Rectal smooth muscle tissue (tissue), 1 donor: ENCODE measurements at regions not wholly inside any gene's neighbourhood (a gene's known extent, or its start where the extent isn't known, plus 50 kb on each side); places are given as distances from the start of the nearest gene placed in this dataset.

ENCODE experiments used
- H3K27ac ChIP-seq: one replicate; pipeline ENCODE4 v1.7.0; 2013; ENCODE audit warnings: low read depth, low read length, inconsistent platforms
- H3K27me3 ChIP-seq: one replicate; pipeline ENCODE4 v1.7.0; 2013; ENCODE audit warnings: low read length; ENCODE audit not compliant: control insufficient read depth, insufficient read depth
- H3K36me3 ChIP-seq: one replicate; pipeline ENCODE4 v1.7.0; 2013; ENCODE audit warnings: low read length; ENCODE audit not compliant: control insufficient read depth, insufficient read depth
- H3K4me1 ChIP-seq: one replicate; pipeline ENCODE4 v1.7.0; 2013; ENCODE audit warnings: low read length; ENCODE audit not compliant: control insufficient read depth, insufficient read depth
- H3K4me3 ChIP-seq: one replicate; pipeline ENCODE4 v1.7.0; 2013; ENCODE audit warnings: low read length
- H3K9ac ChIP-seq: one replicate; pipeline ENCODE4 v1.7.0; 2013; ENCODE audit warnings: low read length

- no peaks in the 10 kb centered on the region for H3K27me3 ChIP-seq
- no peak overlapping the region for H3K27ac ChIP-seq
- H3K4me3 ChIP-seq = no peak overlapping the region
- no peaks in the 10 kb centered on the region for H3K36me3 ChIP-seq
- no peak overlapping the region for H3K9ac ChIP-seq
- H3K4me1 ChIP-seq = no peaks in the 10 kb centered on the region
Measured at GRCh38 chr13:111033172-111034130, 81.7 kb upstream of the ARHGEF7 start.

- H3K27ac ChIP-seq = no peak overlapping the region
- H3K36me3 ChIP-seq = no peaks in the 10 kb centered on the region
- H3K4me3 ChIP-seq = no peak overlapping the region
- no peak overlapping the region for H3K9ac ChIP-seq
- H3K27me3 ChIP-seq = no peaks in the 10 kb centered on the region
- H3K4me1 ChIP-seq = no peaks in the 10 kb centered on the region
Measured at GRCh38 chr13:111031531-111031961, 83.6 kb upstream of the ARHGEF7 start.

- no peaks in the 10 kb centered on the region for H3K4me1 ChIP-seq
- H3K36me3 ChIP-seq = no peaks in the 10 kb centered on the region
- H3K27ac ChIP-seq = no peak overlapping the region
- H3K9ac ChIP-seq = no peak overlapping the region
- H3K4me3 ChIP-seq = no peak overlapping the region
- H3K27me3 ChIP-seq = no peaks in the 10 kb centered on the region
Measured at GRCh38 chr13:111029957-111030609, 85.0 kb upstream of the ARHGEF7 start.

- H3K4me1 ChIP-seq = no peaks in the 10 kb centered on the region
- no peaks in the 10 kb centered on the region for H3K27me3 ChIP-seq
- H3K36me3 ChIP-seq = no peaks in the 10 kb centered on the region
- no peak overlapping the region for H3K27ac ChIP-seq
- H3K4me3 ChIP-seq = no peak overlapping the region
- no peak overlapping the region for H3K9ac ChIP-seq
Measured at GRCh38 chr13:111027458-111028439, 87.4 kb upstream of the ARHGEF7 start.

- Histone ChIP-seq H3K4me1 (no peaks in the 10 kb centered on the region), H3K27ac (no peak overlapping the region), H3K9ac (no peak overlapping the region), H3K27me3 (no peaks in the 10 kb centered on the region), H3K4me3 (no peak overlapping the region), H3K36me3 (no peaks in the 10 kb centered on the region)
Measured at GRCh38 chr13:111025310-111025709, 89.8 kb upstream of the ARHGEF7 start.

GRCh38 chr13:111022886-111023285 lies 92.2 kb upstream of the ARHGEF7 start:
- Histone ChIP-seq H3K27ac (no peak overlapping the region), H3K4me3 (no peak overlapping the region), H3K4me1 (no peaks in the 10 kb centered on the region), H3K27me3 (no peaks in the 10 kb centered on the region), H3K9ac (no peak overlapping the region), H3K36me3 (no peaks in the 10 kb centered on the region)

- H3K36me3 ChIP-seq = no peaks in the 10 kb centered on the region
Measured at GRCh38 chr13:111022241-111022640, 92.9 kb upstream of the ARHGEF7 start.

GRCh38 chr13:111021270-111021669 lies 93.8 kb upstream of the ARHGEF7 start:
- Histone ChIP-seq H3K9ac (no peak overlapping the region), H3K4me1 (no peaks in the 10 kb centered on the region), H3K4me3 (no peak overlapping the region), H3K27me3 (no peaks in the 10 kb centered on the region), H3K36me3 (no peaks in the 10 kb centered on the region), H3K27ac (no peak overlapping the region)

More at GRCh38 chr13:111022241-111022640, 92.9 kb upstream of the ARHGEF7 start:
- Histone ChIP-seq H3K27me3 (no peaks in the 10 kb centered on the region), H3K27ac (no peak overlapping the region), H3K9ac (no peak overlapping the region), H3K4me3 (no peak overlapping the region), H3K4me1 (no peaks in the 10 kb centered on the region)

- Histone ChIP-seq H3K4me1 (no peaks in the 10 kb centered on the region), H3K36me3 (no peaks in the 10 kb centered on the region), H3K27me3 (no peaks in the 10 kb centered on the region), H3K27ac (no peak overlapping the region), H3K4me3 (no peak overlapping the region), H3K9ac (no peak overlapping the region)
Measured at GRCh38 chr13:111020546-111020945, 94.6 kb upstream of the ARHGEF7 start.

- Histone ChIP-seq H3K4me3 (no peak overlapping the region), H3K27ac (no peak overlapping the region), H3K9ac (no peak overlapping the region), H3K27me3 (no peaks in the 10 kb centered on the region), H3K36me3 (no peaks in the 10 kb centered on the region), H3K4me1 (no peaks in the 10 kb centered on the region)
Measured at GRCh38 chr13:111020021-111020420, 95.1 kb upstream of the ARHGEF7 start.

- no peaks in the 10 kb centered on the region for H3K36me3 ChIP-seq
Measured at GRCh38 chr13:111017755-111018459, 97.2 kb upstream of the ARHGEF7 start.

More at GRCh38 chr13:111017755-111018459, 97.2 kb upstream of the ARHGEF7 start:
- no peak overlapping the region for H3K4me3 ChIP-seq
- no peak overlapping the region for H3K27ac ChIP-seq
- H3K9ac ChIP-seq = no peak overlapping the region
- no peaks in the 10 kb centered on the region for H3K27me3 ChIP-seq
- H3K4me1 ChIP-seq = no peaks in the 10 kb centered on the region
